GM21619 (cell line): ENCODE measurements at regions not wholly inside any gene's neighbourhood (a gene's known extent, or its start where the extent isn't known, plus 50 kb on each side); places are given as distances from the start of the nearest gene placed in this dataset.
A peak's percentile ranks its signal among the peaks of the same experiment; 100 is the strongest.
"Not testable (repeated sequence)": the region's sequence is repeated elsewhere in the genome, so short reads cannot be mapped to it uniquely, and the experiment has no call there.

Experiments
- ATAC-seq: cut with Tn5 transposase; IDR thresholded peaks from one replicate; pipeline ENCODE4 v1.9.1; 2021; ENCODE audit not compliant: unreplicated experiment

DNA sequence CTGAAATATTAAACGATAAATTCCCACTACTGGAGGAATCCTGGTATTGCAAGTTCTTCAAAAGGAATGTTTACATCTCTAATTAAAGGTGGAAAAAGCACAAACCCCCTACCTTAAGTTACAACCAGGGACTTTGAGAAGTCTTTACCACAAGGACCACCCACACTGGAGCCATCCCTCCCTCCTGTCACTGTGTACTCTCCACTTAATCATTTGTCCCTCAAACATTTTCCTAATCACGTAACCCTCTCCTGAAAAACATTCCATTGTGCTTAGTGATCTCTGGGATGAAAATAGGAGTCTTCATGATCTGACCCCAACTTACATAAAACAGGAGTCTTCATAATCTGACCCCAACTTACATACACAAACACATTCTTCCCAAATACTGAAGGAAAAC is 85.7 kb downstream of the SUCLG1 start:
- ATAC-seq, result no peak

DNA sequence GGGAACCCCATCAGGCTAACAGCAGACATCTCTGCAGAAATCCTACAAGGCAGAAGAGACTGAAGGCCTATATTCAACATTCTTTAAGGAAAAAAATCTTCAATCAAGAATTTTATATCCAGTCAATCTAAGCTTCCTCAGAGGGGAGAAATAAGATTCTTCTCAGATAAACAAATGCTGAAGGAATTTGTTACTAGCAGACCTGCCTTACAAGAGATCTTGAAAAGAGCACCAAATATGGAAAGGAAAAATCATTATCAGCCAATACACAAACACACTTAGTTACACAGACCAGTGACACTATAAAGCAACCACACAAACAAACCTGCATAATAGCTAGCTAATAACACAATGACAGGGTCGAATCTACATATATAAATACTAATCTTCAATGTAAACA is 96.5 kb downstream of the SUCLG1 start:
- no peak for ATAC-seq

DNA sequence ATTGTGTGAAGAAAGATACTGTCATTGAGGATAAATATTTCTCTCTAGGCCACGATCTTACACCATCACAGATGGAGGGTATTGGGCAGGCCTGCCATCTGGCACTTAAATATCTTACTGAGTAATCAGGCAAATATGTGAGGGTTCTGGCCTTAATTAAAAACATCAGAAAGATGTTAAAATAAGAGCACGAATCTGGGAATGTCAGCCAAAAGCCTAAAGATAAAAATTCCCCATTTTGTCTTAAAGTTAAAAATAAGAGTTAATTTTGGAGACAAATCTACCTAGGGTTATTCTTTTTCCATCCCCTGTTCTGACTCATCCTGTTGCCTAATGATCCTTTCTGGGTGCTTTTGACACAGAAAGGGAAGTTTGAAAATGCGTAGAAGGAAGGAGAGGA is 121.0 kb downstream of the SUCLG1 start:
- ATAC-seq, result no peak

DNA sequence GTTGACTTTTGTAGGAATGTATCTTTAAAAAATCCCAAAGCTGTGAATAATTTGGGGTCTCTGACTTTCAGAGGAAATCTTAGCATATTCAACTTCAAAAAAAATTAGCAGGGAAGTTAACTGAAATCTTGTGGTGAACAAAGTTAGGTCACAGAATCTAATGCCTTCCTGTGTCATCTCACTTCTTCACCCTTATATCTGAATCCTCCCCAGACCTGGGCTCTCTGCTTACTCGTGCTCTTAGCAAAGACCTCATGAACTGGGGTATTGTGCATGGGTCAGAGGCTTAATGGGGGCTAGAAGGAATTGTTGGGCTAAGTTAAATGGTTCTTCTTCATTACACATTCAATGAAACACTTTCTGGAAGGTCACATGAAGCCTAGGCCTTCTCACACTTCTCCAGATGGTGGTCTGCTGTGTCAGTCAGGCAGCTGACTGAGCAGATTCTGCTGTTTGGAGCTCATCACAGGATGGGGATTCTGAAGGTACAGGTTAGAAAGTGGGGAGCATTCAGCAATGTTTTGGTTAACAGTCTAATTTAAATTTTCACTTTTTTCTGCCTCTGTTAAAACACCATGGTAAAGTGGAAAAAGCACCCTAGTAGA is 131.3 kb downstream of the SUCLG1 start:
- no peak for ATAC-seq

DNA sequence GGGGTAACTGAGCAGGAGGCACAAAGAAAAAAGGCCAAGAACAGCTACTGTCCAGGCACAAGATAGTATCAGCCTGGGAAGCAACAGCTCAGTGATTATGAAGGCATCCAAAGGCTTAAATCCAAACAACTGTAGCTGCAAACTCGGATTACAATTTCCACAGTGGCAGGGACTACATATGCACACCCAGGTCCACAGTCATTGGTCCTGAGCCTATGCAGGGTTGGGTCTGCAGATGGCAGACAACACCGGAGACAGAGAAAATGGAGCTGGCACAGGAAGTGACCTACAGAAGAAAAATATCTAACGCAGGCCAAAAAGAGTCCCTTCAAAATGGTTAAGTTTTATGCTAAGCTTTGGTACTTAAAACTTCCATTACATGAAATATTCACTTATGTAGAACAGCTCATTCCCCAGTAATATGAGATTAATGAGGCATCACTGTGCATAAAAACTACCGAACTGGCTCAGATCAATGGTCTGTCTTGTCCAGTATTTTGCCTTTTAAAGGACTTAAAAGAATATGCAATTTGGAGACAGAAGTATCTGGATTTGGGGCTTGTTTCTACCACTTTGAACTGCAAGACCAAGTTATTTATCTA is 132.1 kb downstream of the SUCLG1 start:
- no peak for ATAC-seq

DNA sequence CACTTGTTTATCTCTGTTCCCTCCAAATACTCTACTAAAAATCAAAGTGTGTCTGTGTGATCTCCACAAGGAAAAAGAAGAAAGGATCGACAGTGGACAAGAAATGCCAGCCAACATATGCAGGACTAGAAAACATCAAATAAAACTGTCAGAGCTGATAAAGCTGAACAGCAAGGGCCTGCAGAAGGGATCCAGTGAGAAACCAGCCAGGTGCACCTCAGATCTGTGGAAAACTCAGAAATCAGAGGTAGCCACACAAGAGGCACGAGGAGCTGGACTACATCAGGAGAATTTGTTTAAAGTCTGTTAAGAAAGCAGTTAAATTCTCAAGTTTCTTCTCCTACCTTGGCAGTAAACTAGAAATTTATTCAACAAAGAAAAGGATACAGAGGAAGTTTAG is 135.2 kb downstream of the SUCLG1 start:
- no peak for ATAC-seq

DNA sequence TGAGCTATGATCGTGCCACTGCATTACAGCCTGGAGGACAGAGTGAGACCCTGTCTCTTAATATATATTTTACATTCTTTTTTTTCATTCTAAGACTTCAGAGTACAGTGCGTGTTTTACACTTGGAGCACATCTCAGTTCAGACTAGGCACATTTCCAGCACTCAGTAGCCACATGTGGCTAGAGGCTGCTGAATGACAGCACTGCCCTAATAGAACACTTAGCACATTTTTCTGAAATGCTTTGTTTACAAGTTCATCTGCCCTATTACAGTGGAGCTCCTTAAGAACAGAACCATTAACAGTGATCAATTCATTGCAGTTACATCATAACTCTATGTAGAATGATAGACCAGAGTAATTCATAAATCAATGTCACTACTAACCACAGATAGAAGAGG is 138.1 kb downstream of the SUCLG1 start:
- ATAC-seq, result no peak

DNA sequence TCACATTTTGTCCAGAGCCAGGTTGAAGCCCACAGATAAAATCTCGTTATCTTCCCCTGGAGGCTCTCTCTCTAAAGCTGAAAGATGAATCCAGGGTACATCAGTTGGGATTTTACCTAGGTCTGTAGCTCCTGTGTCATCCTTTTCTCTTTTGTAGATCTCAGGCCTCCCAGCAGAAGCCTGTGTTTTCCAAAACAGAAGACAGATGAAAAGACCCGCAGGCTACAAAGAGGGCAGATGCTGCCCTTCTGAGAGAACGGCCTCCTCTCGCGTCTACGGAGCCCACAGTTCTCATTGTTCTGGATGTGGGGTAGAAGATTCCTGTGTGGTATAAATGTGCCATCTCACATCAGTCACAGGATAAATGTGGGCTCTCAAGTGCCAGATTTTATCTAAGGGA is 139.5 kb downstream of the SUCLG1 start:
- no peak for ATAC-seq

DNA sequence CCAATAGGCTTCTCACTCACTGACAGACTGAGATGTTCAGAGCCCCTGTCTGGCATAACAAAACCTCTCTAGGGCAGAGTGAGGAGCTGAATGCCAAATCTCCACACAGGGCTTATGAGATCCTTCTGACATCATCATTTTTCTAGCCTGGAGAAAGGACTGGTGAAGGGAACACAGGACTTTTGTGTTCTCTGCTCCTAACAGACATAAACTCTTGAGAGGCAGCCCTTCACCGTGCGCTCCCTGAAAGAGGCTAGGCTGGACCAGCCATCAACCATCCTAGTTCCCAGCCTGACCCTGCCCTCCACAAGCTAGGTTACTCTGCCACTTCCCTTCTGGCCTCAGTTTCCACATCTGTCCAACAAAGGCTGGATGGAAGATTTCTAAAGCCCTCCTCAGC is 141.9 kb downstream of the SUCLG1 start:
- no peak for ATAC-seq

DNA sequence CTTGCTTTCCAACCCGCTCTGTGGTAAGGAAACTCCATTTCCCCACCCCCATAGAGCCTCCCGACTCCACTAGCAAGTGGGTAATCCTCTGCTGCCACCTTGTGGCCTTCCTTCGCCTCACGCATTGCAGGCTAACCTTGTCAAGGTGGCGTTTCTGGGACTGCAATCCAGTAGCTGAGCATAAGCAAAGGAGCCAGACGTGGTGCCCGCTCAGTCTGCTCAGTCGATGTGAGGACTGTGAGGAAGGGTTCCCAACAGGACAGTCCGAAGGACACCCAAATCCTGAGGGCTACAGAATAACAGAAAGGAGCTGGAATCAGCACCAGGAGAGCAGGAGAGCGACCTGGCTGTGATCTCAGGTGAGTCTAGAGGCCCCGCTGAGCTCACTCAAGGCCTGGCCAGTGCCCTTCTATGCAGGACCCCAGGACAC is 144.2 kb downstream of the SUCLG1 start:
- ATAC-seq, result peak; percentile 98

DNA sequence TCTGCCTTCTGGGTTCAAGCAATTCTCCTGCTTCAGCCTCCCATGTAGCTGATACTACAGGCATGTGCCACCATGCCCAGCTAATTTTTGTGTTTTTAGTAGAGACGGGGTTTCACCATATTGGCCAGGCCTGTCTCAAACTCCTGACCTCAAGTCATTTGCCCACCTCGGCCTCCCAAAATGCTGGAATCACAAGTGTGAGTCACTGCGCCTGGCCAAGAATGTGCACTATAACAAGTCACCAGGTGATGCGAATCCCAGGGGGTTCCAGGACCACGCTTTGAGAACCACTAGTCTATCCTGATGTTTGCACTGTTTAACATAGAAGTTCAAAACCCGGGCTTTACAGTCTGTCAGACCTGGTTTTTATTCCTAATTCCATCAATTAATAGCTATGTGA is 144.8 kb downstream of the SUCLG1 start:
- ATAC-seq, result no peak

DNA sequence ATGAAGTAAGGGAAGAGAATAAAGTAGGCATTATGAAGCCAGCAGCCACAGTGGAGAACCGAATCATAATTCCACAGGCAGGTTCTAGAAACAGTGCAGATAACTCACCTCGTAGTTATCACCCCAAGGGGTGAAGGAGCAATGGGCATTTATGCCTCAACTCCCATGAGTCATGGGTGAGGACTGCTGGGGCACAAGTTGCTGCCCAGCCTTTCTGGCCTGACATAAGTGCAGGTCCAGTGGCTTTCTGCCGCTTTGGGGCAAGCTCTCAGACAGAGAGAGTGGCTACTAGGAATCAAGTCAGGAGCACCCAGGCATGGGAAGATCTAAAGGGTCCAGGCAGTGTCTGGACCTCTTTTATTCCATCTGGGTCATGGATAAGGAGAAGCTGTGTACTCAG is 149.8 kb downstream of the SUCLG1 start:
- ATAC-seq, result no peak

DNA sequence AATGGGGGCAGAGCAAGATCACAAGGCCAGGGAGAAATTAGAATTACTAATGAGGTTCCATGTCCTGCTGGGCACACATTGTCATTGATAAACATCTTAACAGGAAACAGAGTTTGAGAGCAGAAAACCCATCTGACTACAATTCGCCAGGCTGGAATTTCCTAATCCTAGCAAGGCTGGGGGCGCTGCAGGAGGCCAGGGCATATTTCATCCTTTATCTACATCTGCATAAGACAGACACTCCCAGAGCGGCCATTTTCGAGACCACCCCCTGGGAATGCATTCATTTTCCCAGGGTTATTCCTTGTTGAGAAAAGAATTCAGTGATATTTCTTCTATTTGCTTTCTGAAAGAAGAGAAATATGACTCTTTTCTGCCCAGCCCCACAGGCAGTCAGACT is 152.7 kb downstream of the SUCLG1 start:
- no peak for ATAC-seq

DNA sequence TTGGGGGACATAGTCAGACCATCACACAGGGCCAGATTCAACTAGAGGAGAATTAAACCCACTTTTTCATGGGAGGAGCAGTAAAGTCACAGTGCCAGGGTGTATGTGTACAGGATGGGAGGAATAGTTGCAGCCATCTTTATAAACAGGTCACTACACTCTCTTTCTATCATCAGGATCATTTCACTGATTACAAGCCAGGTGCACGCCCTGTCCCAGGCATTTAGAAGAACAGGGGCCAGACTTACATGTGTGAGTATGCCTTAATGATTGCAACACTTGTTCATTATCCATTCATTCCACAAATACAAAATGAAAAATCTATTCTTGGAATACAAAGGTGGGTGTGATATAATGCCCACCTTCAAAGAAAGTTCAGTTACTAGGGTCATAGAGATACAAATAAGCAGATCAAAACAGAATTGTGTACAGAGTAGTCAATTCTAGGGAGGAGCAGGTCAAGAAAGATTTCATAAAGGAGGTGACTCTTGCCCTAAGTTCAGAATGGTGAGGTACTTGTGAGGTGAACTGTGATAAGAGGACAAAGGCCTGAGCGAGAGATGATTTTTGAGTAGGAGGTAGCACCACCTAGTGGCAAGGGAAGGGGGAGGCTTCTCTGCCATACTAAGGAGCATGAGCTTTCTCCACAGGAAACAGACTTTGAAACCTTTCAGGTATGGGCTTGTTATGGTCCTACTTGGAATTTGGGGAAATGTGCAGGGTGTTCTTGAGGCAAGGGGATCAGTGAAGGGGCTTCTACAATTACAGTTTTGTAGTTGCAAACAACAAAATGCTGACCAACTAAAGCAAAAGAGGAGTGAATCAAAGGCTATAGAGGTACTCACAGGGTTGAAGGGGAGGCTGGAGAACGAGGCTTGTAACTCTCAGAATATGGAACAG is 156.3 kb downstream of the SUCLG1 start:
- peak; percentile 98 for ATAC-seq

DNA sequence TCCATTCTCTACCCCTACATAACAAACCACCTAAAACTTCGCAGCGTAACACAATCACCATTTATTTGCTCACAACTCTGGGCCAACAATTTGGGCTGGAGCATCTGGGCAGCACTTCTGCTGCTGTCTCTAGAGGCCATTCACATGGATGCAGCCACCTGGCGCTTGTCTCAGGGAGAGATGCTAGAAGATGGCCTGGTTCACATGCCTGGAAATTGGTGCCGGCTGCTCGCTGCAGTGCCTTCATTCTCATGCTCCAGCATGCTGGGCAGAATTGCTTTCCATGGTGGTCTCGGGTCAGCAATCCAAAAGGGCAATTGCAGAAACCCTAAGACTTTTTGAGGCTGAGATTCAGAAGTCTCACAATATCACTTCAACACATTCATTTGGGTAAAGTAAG is 157.4 kb downstream of the SUCLG1 start:
- no peak for ATAC-seq

DNA sequence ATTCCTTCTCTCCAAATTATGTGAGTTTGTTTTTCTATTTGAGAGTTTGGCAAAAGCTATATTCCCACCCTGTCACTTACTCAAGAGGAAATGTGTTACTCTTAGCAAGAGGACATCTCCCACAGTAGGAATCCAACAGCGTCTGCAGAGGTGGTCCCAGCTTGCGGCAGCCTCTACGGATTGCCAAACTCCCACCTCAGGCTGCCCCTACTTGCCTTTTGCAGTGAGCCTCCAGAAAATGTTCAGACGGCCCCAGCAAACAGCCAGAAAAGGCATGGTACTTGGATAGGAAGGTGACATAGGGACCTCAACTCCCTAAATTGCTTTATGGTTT is 158.4 kb downstream of the SUCLG1 start:
- no peak for ATAC-seq

DNA sequence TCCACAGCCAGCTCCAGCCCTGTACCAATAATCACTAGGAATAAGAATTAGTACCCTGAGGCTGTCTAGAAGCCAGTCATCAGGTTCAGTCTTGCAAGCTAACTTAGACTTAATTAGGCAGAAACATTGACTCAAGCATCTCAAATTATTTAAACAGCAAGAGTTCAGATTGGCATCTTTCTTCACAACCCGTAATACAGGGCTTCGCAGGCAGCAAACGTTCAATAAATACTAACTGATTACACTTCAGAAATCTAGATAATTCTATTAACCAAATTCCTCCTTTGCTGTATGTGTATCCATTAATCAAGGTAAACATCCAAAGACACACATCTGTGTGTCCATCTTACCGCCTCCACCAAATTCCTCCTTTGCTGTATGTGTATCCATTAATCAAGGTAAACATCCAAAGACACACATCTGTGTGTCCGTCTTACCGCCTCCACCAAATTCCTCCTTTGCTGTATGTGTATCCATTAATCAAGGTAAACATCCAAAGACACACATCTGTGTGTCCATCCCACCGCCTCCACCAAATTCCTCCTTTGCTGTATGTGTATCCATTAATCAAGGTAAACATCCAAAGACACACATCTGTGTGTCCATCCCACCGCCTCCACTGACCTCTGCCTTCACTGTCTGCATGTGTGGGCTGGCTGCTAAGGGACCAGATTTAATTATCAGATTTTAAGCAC is 158.9 kb downstream of the SUCLG1 start:
- not testable (repeated sequence) for ATAC-seq

DNA sequence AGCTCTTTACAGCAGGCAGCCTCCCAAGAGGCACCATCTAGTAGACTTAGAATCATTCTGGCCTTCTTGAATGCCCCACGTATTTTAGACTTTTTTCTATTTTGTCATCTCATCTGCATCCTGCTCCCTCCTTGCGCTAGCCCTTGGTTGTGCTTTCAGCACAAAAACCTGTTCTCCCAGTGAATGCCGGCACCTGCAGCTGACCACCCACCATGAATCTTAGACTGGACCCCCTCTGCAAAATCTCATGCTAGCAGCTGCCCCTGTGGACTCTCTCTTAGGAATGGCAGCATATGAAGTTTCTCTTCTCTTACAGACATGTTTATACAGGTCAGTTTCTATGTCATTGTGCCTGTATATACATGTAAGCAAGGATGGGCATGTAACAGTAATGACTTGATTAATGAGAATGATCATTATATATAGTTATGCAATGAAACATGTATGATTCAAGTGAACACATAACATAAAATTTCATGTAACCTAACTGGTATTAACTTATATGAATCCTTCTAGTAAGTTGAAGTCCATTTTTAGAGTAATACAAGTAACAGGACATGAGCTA is 159.8 kb downstream of the SUCLG1 start:
- no peak for ATAC-seq

DNA sequence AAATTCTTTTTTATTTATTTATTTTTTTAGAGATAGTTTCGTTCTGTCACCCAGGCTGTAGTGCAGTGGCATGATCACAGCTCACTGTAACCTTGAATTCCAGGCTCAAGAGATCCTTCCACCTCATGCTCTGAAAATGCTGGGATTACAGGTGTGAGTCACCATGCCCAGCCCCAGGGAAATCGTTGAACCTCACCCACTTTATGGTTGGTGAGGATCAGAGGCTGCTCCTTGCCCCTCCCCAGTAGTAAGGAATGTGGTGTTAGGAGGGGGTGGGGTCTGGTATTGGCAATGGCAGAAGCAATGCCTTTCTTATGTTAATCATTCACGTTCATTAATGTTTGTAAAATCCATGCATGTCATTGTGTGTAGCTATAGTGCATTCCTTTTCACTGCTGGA is 161.9 kb downstream of the SUCLG1 start:
- no peak for ATAC-seq

DNA sequence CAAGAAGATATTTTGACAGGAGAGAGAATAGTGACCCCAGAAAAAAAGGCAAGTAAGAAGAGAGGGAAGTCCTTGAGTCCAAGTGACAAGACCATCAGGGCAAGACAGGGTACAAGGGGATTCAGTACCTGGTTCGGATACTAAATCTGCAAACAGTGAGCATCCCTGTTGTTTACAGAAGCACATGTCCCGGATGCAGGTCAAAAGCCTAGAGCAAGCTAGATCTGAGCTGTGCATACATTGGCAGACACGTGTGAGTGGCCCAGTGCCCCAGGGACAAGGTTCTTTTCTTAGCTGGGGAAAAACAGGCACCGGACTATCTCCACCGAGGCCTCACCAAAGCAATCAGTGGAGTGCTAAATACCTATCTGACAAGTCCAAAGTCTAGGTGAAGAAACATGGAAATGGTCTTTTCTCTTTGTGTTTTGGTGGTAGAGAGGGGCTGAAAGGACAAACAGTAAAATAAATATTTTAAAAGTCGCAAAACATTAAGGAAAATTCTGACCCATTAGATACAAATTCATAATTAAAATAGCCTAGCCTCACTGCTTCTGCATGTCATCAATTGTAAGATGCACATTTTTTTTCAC is 165.2 kb downstream of the SUCLG1 start:
- no peak for ATAC-seq

DNA sequence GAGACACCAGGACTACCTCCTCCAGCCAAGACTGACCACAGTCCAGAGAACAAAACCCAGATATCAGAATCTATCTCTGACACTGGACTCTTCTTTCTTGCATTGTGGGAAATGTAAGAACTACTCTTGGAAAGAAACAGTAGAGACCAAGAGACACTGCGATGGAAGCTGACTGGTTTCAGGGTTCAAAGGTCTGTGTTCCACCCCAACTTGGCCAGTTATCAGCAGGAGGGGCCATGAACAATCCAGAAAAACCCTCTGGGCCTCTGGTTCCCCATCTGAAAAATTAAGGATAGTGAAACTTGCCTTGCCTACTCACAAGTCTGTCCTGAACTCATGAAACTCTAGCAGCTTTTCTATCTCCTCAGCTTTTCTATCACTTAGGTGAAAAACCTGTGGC is 166.5 kb downstream of the SUCLG1 start:
- no peak for ATAC-seq
